ENCODE measurements at regions not wholly inside any gene's neighbourhood (a gene's known extent, or its start where the extent isn't known, plus 50 kb on each side); places are given as distances from the start of the nearest gene placed in this dataset.

DNA sequence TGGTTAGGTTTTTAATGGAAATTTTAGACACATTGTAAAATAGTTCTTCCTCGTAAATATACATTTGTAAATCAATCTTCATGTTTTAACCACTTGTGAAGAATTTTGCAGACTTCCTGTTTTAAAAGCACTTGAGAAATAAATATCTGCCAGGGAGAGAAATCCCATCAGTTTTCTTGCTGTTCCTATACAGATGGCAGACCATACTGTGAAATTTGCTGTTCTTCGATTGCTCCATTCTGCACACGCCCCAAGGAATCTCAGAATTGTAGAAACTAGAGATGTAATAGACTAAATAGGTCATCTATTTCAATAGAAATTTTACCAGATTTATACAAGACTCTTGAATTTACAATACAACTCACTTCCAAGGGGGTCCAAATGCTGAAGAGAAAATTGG lies 75.8 kb upstream of the PIK3C3 start:
- H3K4me3 ChIP-seq: no peak overlapping the region

DNA sequence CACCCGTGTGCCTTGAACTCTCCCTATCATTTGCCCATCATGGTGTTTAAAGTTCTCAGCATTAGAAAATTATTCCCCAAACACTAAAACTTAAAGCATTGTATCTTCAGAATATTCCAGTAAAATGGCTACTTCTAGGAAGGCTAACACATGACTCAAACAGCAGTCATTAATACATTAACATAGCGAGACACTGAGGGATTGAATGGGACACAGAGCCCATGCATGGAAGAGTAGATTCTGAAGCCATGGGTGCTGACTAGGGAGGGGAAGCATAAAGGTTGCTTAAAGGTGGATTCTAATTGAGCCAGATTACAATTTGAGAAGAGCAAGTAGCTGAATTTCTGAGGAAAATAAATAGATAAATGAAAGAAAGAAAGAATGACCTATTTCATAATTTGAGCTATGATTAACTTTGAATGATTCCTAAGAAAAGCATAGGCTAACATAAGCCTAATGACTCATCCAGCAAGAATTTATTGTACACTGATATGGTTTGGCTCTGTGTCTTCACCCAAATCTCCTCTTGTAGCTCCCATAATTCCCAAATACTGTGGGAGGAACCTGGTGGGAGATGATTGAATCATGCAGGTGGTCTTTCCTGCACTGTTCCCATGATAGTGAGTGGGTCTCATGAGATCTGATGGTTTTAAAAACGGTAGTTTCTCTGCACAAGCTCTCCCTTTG lies 79.8 kb upstream of the PIK3C3 start:
- Histone ChIP-seq H3K4me1 (no peaks in the 10 kb centered on the region), H3K27me3 (no peaks in the 10 kb centered on the region), H3K27ac (no peak overlapping the region), H3K4me3 (no peak overlapping the region), H3K36me3 (no peaks in the 10 kb centered on the region), H3K9me3 (no peaks in the 10 kb centered on the region)
- no peak for TF ChIP-seq POLR2A (IDR thresholded peaks at IDR 0.05)
- TF ChIP-seq, protein P1, sequence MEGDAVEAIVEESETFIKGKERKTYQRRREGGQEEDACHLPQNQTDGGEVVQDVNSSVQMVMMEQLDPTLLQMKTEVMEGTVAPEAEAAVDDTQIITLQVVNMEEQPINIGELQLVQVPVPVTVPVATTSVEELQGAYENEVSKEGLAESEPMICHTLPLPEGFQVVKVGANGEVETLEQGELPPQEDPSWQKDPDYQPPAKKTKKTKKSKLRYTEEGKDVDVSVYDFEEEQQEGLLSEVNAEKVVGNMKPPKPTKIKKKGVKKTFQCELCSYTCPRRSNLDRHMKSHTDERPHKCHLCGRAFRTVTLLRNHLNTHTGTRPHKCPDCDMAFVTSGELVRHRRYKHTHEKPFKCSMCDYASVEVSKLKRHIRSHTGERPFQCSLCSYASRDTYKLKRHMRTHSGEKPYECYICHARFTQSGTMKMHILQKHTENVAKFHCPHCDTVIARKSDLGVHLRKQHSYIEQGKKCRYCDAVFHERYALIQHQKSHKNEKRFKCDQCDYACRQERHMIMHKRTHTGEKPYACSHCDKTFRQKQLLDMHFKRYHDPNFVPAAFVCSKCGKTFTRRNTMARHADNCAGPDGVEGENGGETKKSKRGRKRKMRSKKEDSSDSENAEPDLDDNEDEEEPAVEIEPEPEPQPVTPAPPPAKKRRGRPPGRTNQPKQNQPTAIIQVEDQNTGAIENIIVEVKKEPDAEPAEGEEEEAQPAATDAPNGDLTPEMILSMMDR (IDR thresholded peaks at IDR 0.05): no peak
- WGBS (ENCODE audit: insufficient coverage, low coverage, low lambda C conversion rate, missing lambda C conversion rate): 71% methylated on average over 3 of the region's 3 CpGs
- intact Hi-C loops (cut with DNase I): no loop called here
- no peak for DNase-seq
- no peak for ATAC-seq

More for the DNA sequence above, 75.8 kb upstream of the PIK3C3 start:
- 48% methylated on average over 3 of the region's 3 CpGs for WGBS (ENCODE audit: insufficient coverage, low coverage, low lambda C conversion rate, missing lambda C conversion rate)
- Histone ChIP-seq H3K27me3 (no peaks in the 10 kb centered on the region), H3K36me3 (no peaks in the 10 kb centered on the region), H3K4me1 (no peaks in the 10 kb centered on the region), H3K9me3 (no peaks in the 10 kb centered on the region), H3K27ac (no peak overlapping the region)
- no peak for DNase-seq
- ATAC-seq: no peak
- intact Hi-C loops (cut with DNase I): no loop called here
- no peak for TF ChIP-seq POLR2A (IDR thresholded peaks at IDR 0.05)
- TF ChIP-seq, protein P1 (IDR thresholded peaks at IDR 0.05): no peak

DNA sequence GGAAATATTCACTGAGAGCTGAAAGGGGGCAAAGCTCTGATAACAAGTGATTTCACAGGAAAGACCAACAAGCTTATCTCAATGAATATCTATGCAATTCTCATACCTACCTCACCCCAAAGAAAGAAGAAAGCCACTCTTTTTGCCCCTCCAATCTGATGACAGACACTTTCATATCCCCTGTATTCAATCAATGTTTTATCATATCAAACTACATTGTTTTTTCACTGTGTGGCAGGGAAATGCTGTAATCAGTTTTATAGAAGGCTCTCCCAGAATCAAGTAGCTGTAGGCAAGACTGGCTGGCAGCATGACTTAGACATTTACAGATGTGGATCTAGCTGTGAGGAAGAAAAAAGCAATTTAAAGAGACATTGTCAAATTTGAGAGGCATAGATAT lies 81.3 kb upstream of the PIK3C3 start:
- DNase-seq: no peak
- no peaks in the 10 kb centered on the region for H3K9me3 ChIP-seq
- TF ChIP-seq POLR2A (IDR thresholded peaks at IDR 0.05): no peak
- TF ChIP-seq, protein P1 (IDR thresholded peaks at IDR 0.05): no peak
- intact Hi-C loops (cut with DNase I): no loop called here
- H3K4me1 ChIP-seq: no peaks in the 10 kb centered on the region
- H3K27ac ChIP-seq: no peak overlapping the region
- no peak overlapping the region for H3K4me3 ChIP-seq
- H3K27me3 ChIP-seq: no peaks in the 10 kb centered on the region
- ATAC-seq: no peak
- no peaks in the 10 kb centered on the region for H3K36me3 ChIP-seq

DNA sequence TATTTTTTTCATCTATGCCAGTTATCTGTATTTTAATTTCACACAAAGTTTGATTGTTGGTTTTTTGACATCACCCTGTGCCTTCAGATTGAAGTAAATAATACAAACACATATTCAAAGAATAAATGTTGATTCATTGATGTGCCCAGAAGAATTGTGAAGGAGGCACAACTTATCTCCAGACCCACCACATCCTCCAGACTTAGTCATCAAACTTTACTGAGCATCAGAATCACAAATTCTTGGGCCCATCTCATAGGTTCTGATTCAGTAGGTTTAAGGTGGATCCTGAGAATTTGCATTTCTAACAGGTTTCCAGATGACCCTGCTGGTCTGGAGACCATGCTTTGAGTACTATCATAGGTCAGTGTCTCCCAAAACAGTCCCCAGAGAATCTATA lies 82.8 kb upstream of the PIK3C3 start:
- intact Hi-C loops (cut with DNase I): no loop called here
- no peaks in the 10 kb centered on the region for H3K9me3 ChIP-seq
- no peak overlapping the region for H3K4me3 ChIP-seq
- no peaks in the 10 kb centered on the region for H3K36me3 ChIP-seq
- H3K27me3 ChIP-seq: no peaks in the 10 kb centered on the region
- TF ChIP-seq, protein P1 (IDR thresholded peaks at IDR 0.05): no peak
- no peak for TF ChIP-seq POLR2A (IDR thresholded peaks at IDR 0.05)
- DNase-seq (no peak), ATAC-seq (no peak)
- H3K4me1 ChIP-seq: no peaks in the 10 kb centered on the region
- H3K27ac ChIP-seq: no peak overlapping the region
